HG02973 (cell line): ENCODE measurements at regions not wholly inside any gene's neighbourhood (a gene's known extent, or its start where the extent isn't known, plus 50 kb on each side); places are given as distances from the start of the nearest gene placed in this dataset.

Experiments used
- ATAC-seq: cut with Tn5 transposase; IDR thresholded peaks from one replicate; pipeline ENCODE4 v1.9.1; 2021; ENCODE audit warnings: moderate library complexity; ENCODE audit not compliant: unreplicated experiment

GRCh38 chr2:144704709-144705095 is 184.8 kb upstream of the ZEB2 start:
- ATAC-seq, result no peak

GRCh38 chr2:144703852-144704708 is 184.2 kb upstream of the ZEB2 start:
- no peak for ATAC-seq

GRCh38 chr2:144702051-144702450 is 182.1 kb upstream of the ZEB2 start:
- no peak for ATAC-seq

GRCh38 chr2:144701259-144701658 is 181.3 kb upstream of the ZEB2 start:
- ATAC-seq, result no peak

GRCh38 chr2:144698156-144698555 is 178.2 kb upstream of the ZEB2 start:
- no peak for ATAC-seq

GRCh38 chr2:144695657-144696056 is 175.7 kb upstream of the ZEB2 start:
- ATAC-seq, result no peak

GRCh38 chr2:144694456-144694855 is 174.5 kb upstream of the ZEB2 start:
- no peak for ATAC-seq

- no peak for ATAC-seq
Measured at GRCh38 chr2:144693179-144693578, 173.3 kb upstream of the ZEB2 start.

GRCh38 chr2:144692661-144693060 is 172.7 kb upstream of the ZEB2 start:
- no peak for ATAC-seq

- ATAC-seq, result no peak
Measured at GRCh38 chr2:144690771-144691170, 170.9 kb upstream of the ZEB2 start.

- ATAC-seq, result no peak
Measured at GRCh38 chr2:144686518-144687215, 166.7 kb upstream of the ZEB2 start.

- ATAC-seq, result no peak
Measured at GRCh38 chr2:144683966-144684365, 164.0 kb upstream of the ZEB2 start.

GRCh38 chr2:144683107-144683753 is 163.3 kb upstream of the ZEB2 start:
- ATAC-seq, result no peak

- no peak for ATAC-seq
Measured at GRCh38 chr2:144682248-144682647, 162.3 kb upstream of the ZEB2 start.

- ATAC-seq, result no peak
Measured at GRCh38 chr2:144681389-144681788, 161.5 kb upstream of the ZEB2 start.

- ATAC-seq, result no peak
Measured at GRCh38 chr2:144679942-144680341, 160.0 kb upstream of the ZEB2 start.

- no peak for ATAC-seq
Measured at GRCh38 chr2:144678736-144679135, 158.8 kb upstream of the ZEB2 start.

GRCh38 chr2:144675731-144676130 is 155.8 kb upstream of the ZEB2 start:
- no peak for ATAC-seq

GRCh38 chr2:144675331-144675730 is 155.4 kb upstream of the ZEB2 start:
- no peak for ATAC-seq

- no peak for ATAC-seq
Measured at GRCh38 chr2:144674071-144674470, 154.2 kb upstream of the ZEB2 start.

GRCh38 chr2:144673456-144673855 is 153.5 kb upstream of the ZEB2 start:
- no peak for ATAC-seq
